Astrocyte (in vitro differentiated cells and primary cell): ENCODE measurements at regions not wholly inside any gene's neighbourhood (a gene's known extent, or its start where the extent isn't known, plus 50 kb on each side); places are given as distances from the start of the nearest gene placed in this dataset.
A peak's percentile ranks its signal among the peaks of the same experiment; 100 is the strongest.

Experiments used
- DNase-seq: peaks from one replicate; pipeline ENCODE4 v3.0.0-alpha.2; 2010; ENCODE audit warnings: low read depth
- FAIRE-seq: peaks from 2 replicates; lab custom pipeline; 2011; peaks lifted over from hg19 to GRCh38; lab: Jason Lieb, UNC
- H2AFZ ChIP-seq: 2 replicates; pipeline ENCODE4 v1.6.0; 2012; ENCODE audit warnings: low read depth, low read length, inconsistent platforms
- H3K27ac ChIP-seq: 2 replicates; pipeline ENCODE4 v1.5.1; 2011; ENCODE audit warnings: low read depth, low read length, inconsistent platforms
- H3K27me3 ChIP-seq: 2 replicates; pipeline ENCODE4 v1.6.0; 2011; ENCODE audit warnings: low read length, inconsistent platforms; ENCODE audit not compliant: insufficient read depth
- H3K36me3 ChIP-seq: 2 replicates; pipeline ENCODE4 v1.5.1; 2011; ENCODE audit warnings: low read length, inconsistent platforms; ENCODE audit not compliant: insufficient read depth
- H3K4me1 ChIP-seq: 2 replicates; pipeline ENCODE4 v1.5.1; 2011; ENCODE audit warnings: low read length, inconsistent platforms; ENCODE audit not compliant: insufficient read depth
- H3K4me2 ChIP-seq: 2 replicates; pipeline ENCODE4 v1.6.0; 2012; ENCODE audit warnings: low read length, inconsistent platforms
- H3K4me3 ChIP-seq: 2 replicates; pipeline ENCODE4 v1.5.1; 2011; ENCODE audit warnings: low read depth, mild to moderate bottlenecking, low read length, inconsistent platforms; ENCODE audit not compliant: insufficient read depth
- H3K79me2 ChIP-seq: 2 replicates; pipeline ENCODE4 v1.6.0; 2012; ENCODE audit warnings: mild to moderate bottlenecking, low read length, inconsistent platforms; ENCODE audit not compliant: insufficient read depth
- H3K9ac ChIP-seq: 2 replicates; pipeline ENCODE4 v1.6.0; 2012; ENCODE audit warnings: mild to moderate bottlenecking, low read length, inconsistent platforms
- H3K9me3 ChIP-seq: 2 replicates; pipeline ENCODE4 v1.5.1; 2012; ENCODE audit warnings: low read depth, mild to moderate bottlenecking, low read length, inconsistent platforms; ENCODE audit not compliant: insufficient read depth
- H4K20me1 ChIP-seq: 2 replicates; pipeline ENCODE4 v1.6.0; 2012; ENCODE audit warnings: low read length, inconsistent platforms; ENCODE audit not compliant: insufficient read depth
- H3K27ac Mint-ChIP-seq: one replicate; pipeline ENCODE4 v1.8.0; 2021; ENCODE audit warnings: mild to moderate bottlenecking, mixed read lengths; ENCODE audit not compliant: unreplicated experiment
- H3K27me3 Mint-ChIP-seq: one replicate; pipeline ENCODE4 v1.8.0; 2021; ENCODE audit warnings: low read depth, mixed read lengths; ENCODE audit not compliant: unreplicated experiment
- H3K36me3 Mint-ChIP-seq: one replicate; pipeline ENCODE4 v1.8.0; 2021; ENCODE audit warnings: low read depth, mixed read lengths; ENCODE audit not compliant: unreplicated experiment
- H3K4me1 Mint-ChIP-seq: one replicate; pipeline ENCODE4 v1.8.0; 2021; ENCODE audit warnings: low read depth, mixed read lengths; ENCODE audit not compliant: unreplicated experiment
- H3K4me3 Mint-ChIP-seq: one replicate; pipeline ENCODE4 v1.8.0; 2021; ENCODE audit warnings: mild to moderate bottlenecking, moderate library complexity, mixed read lengths; ENCODE audit not compliant: unreplicated experiment
- H3K9me3 Mint-ChIP-seq: one replicate; pipeline ENCODE4 v1.8.0; 2021; ENCODE audit warnings: mild to moderate bottlenecking, mixed read lengths; ENCODE audit not compliant: unreplicated experiment
- EZH2 ChIP-seq: IDR thresholded peaks from 2 replicates; pipeline ENCODE4 v1.6.1; 2012; ENCODE audit warnings: mild to moderate bottlenecking, low read length, inconsistent platforms; ENCODE audit not compliant: insufficient read depth
- TF ChIP-seq, protein P1 (sequence below): IDR thresholded peaks from 2 replicates; pipeline ENCODE4 v1.5.1; 2011; ENCODE audit warnings: low read depth, mild to moderate bottlenecking, inconsistent platforms, low read length, moderate library complexity; ENCODE audit not compliant: insufficient read depth

GRCh38 chr10:33602278-33602677 lies 267.8 kb upstream of the NRP1 start:
- Mint-ChIP-seq H3K27me3 (no peaks in the 10 kb centered on the region), H3K36me3 (no peaks in the 10 kb centered on the region), H3K4me1 (no peaks in the 10 kb centered on the region), H3K4me3 (no peak overlapping the region), H3K9me3 (peaks cover 3% of the 10 kb centered on the region), H3K27ac (no peak overlapping the region)
- H3K9ac ChIP-seq = no peak overlapping the region
- no peaks in the 10 kb centered on the region for H4K20me1 ChIP-seq
- no peak overlapping the region for H3K4me3 ChIP-seq
- no peaks in the 10 kb centered on the region for H3K36me3 ChIP-seq
- no peaks in the 10 kb centered on the region for H3K9me3 ChIP-seq
- no peak overlapping the region for H3K4me2 ChIP-seq
- FAIRE-seq (no peak), DNase-seq (no peak)
- H3K4me1 ChIP-seq = no peaks in the 10 kb centered on the region
- H3K27me3 ChIP-seq = no peaks in the 10 kb centered on the region
- no peaks in the 10 kb centered on the region for H3K79me2 ChIP-seq
- no peak overlapping the region for H2AFZ ChIP-seq
- no peak overlapping the region for H3K27ac ChIP-seq
- no peak for TF ChIP-seq EZH2
- TF ChIP-seq, protein P1, sequence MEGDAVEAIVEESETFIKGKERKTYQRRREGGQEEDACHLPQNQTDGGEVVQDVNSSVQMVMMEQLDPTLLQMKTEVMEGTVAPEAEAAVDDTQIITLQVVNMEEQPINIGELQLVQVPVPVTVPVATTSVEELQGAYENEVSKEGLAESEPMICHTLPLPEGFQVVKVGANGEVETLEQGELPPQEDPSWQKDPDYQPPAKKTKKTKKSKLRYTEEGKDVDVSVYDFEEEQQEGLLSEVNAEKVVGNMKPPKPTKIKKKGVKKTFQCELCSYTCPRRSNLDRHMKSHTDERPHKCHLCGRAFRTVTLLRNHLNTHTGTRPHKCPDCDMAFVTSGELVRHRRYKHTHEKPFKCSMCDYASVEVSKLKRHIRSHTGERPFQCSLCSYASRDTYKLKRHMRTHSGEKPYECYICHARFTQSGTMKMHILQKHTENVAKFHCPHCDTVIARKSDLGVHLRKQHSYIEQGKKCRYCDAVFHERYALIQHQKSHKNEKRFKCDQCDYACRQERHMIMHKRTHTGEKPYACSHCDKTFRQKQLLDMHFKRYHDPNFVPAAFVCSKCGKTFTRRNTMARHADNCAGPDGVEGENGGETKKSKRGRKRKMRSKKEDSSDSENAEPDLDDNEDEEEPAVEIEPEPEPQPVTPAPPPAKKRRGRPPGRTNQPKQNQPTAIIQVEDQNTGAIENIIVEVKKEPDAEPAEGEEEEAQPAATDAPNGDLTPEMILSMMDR = no peak

DNA sequence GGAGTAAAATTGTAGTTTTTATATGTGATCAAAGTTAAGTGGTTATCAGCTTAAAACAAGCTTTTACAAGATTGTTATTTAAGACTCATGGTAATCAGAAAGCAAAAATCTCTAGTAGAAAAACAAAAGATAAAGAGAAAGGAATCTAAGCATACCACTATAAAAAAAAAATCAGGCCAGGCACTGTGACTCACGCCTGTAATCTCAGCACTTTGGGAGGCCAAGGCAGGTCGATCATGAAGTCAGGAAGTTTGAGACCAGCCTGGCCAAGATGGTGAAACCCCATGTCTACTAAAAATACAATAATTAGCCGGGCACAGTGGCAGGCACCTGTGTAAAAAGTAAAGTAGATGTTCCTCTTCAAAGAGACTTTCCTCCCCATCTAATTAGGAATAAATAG lies 265.9 kb upstream of the NRP1 start:
- Histone ChIP-seq H3K27me3 (no peaks in the 10 kb centered on the region), H3K9ac (no peak overlapping the region)

DNA sequence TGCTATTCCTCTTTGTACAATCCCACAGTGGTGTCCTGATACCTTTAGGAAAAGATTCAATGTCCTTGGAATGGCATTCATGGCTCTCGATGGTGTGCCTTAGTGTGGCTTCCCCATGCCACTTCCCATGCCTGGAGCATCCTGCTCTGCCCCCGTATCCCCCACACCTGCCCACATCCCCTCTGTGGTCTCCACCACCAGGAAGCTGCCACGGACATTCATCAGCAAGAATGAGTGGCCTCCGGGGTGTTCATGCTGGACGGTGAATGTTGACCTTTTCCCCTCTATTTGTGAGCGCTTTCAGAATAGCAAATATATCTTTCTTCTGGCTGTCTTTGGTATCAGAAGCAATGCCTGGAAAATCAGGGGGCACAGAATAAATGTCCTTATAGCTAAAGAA lies 262.0 kb upstream of the NRP1 start:
- no peak for TF ChIP-seq EZH2
- TF ChIP-seq, protein P1 = no peak

More for the DNA sequence above, 265.9 kb upstream of the NRP1 start:
- Histone ChIP-seq H3K4me1 (no peaks in the 10 kb centered on the region), H3K9me3 (no peaks in the 10 kb centered on the region), H3K36me3 (no peaks in the 10 kb centered on the region), H3K4me3 (no peak overlapping the region), H4K20me1 (no peaks in the 10 kb centered on the region), H3K79me2 (no peaks in the 10 kb centered on the region), H3K27ac (no peak overlapping the region), H3K4me2 (no peak overlapping the region), H2AFZ (no peak overlapping the region)
- FAIRE-seq (no peak), DNase-seq (peak; percentile 51)
- Mint-ChIP-seq H3K27ac (no peak overlapping the region), H3K36me3 (no peaks in the 10 kb centered on the region), H3K4me3 (no peak overlapping the region), H3K27me3 (peaks cover 5% of the 10 kb centered on the region), H3K9me3 (peaks cover 6% of the 10 kb centered on the region), H3K4me1 (no peaks in the 10 kb centered on the region)
- no peak for TF ChIP-seq EZH2
- TF ChIP-seq, protein P1 = no peak

More for the DNA sequence above, 262.0 kb upstream of the NRP1 start:
- H3K4me1 Mint-ChIP-seq = no peaks in the 10 kb centered on the region
- H3K27me3 ChIP-seq = no peaks in the 10 kb centered on the region
- no peak overlapping the region for H3K4me3 ChIP-seq
- H3K4me2 ChIP-seq = no peak overlapping the region
- H3K27me3 Mint-ChIP-seq = peaks cover 9% of the 10 kb centered on the region
- no peak overlapping the region for H3K27ac Mint-ChIP-seq
- H3K9me3 Mint-ChIP-seq = peaks cover 6% of the 10 kb centered on the region
- H3K27ac ChIP-seq = no peak overlapping the region
- H4K20me1 ChIP-seq = no peaks in the 10 kb centered on the region
- no peak overlapping the region for H2AFZ ChIP-seq
- H3K36me3 ChIP-seq = no peaks in the 10 kb centered on the region
- H3K4me1 ChIP-seq = no peaks in the 10 kb centered on the region
- no peak for DNase-seq
- H3K9me3 ChIP-seq = no peaks in the 10 kb centered on the region
- FAIRE-seq = no peak
- no peak overlapping the region for H3K4me3 Mint-ChIP-seq
- no peak overlapping the region for H3K9ac ChIP-seq
- no peaks in the 10 kb centered on the region for H3K79me2 ChIP-seq
- H3K36me3 Mint-ChIP-seq = no peaks in the 10 kb centered on the region
